Astrocyte (in vitro differentiated cells and primary cell): ENCODE measurements at regions not wholly inside any gene's neighbourhood (a gene's known extent, or its start where the extent isn't known, plus 50 kb on each side); places are given as distances from the start of the nearest gene placed in this dataset.

Source experiments
- CTCF ChIP-seq: IDR thresholded peaks from 2 replicates; pipeline ENCODE4 v1.5.1; 2011; ENCODE audit warnings: low read depth, mild to moderate bottlenecking, inconsistent platforms, low read length, moderate library complexity; ENCODE audit not compliant: insufficient read depth
- EZH2 ChIP-seq: IDR thresholded peaks from 2 replicates; pipeline ENCODE4 v1.6.1; 2012; ENCODE audit warnings: mild to moderate bottlenecking, low read length, inconsistent platforms; ENCODE audit not compliant: insufficient read depth

GRCh38 chr4:58688568-58688967, 1578.4 kb upstream of the IGFBP7 start:
- TF ChIP-seq CTCF: no peak
- no peak for TF ChIP-seq EZH2
